GM19099 (cell line): ENCODE measurements at regions not wholly inside any gene's neighbourhood (a gene's known extent, or its start where the extent isn't known, plus 50 kb on each side); places are given as distances from the start of the nearest gene placed in this dataset.

ENCODE experiments used
- POLR2A ChIP-seq: IDR thresholded peaks from 3 replicates; pipeline ENCODE4 v1.6.1; 2011; ENCODE audit warnings: low read depth; ENCODE audit not compliant: insufficient read length; ENCODE audit errors: extremely low read depth

DNA sequence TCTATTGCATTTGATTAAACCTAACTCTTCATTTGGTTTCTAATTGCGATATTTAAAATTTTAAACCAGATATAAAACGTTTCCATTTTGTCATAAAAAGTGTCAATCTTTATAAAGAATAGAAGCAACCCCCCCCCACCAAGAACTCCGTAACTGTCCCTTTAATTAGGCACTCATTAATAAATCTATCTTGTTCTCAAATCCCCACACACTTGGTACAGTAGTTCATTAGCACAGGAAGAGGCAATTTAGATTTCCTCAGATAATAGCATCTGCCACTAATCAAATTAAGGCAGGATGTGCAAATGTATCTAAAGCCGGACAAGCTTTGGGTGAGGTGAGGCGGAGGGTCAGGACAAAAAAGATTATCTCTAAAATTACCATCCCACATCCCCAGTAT lies 1143.3 kb upstream of the AUTS2 start:
- TF ChIP-seq POLR2A: no peak

DNA sequence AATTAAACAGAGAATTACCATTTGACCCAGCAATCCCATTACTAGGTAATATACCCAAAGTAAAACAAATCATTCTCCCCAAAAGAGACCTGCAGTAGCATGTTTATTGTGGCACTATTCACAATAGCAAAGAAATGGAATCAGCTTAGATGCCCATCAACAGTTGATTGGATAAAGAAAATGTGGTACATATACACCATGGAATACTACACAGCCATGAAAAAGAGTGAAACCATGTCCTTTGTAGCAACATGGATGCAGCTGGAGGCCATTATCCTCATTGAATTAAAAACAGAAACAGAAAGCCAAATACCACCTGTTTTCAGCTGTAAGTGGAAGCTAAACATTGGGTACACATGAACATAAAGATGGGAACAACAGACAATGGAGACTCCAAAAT lies 1141.8 kb upstream of the AUTS2 start:
- TF ChIP-seq POLR2A: no peak

DNA sequence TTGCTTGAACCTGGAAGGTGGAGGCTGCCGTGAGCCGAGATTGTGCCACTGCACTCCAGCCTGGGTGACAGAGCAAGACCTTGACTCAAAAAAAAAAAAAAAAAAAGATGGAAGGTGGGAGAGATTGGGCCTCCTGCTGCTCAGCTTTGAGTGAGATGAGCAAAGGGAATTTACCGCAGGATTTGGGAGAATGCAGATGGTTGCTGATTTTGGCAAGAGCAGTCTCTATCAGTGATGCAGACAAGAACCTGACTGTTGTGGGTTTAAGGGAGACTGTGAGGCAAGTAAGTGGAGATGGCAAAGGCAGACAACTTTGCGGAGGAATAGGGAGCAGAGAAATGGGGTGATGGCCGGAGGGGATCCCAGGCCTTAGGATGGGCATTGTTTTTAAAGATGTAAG lies 1140.8 kb upstream of the AUTS2 start:
- TF ChIP-seq POLR2A: no peak

DNA sequence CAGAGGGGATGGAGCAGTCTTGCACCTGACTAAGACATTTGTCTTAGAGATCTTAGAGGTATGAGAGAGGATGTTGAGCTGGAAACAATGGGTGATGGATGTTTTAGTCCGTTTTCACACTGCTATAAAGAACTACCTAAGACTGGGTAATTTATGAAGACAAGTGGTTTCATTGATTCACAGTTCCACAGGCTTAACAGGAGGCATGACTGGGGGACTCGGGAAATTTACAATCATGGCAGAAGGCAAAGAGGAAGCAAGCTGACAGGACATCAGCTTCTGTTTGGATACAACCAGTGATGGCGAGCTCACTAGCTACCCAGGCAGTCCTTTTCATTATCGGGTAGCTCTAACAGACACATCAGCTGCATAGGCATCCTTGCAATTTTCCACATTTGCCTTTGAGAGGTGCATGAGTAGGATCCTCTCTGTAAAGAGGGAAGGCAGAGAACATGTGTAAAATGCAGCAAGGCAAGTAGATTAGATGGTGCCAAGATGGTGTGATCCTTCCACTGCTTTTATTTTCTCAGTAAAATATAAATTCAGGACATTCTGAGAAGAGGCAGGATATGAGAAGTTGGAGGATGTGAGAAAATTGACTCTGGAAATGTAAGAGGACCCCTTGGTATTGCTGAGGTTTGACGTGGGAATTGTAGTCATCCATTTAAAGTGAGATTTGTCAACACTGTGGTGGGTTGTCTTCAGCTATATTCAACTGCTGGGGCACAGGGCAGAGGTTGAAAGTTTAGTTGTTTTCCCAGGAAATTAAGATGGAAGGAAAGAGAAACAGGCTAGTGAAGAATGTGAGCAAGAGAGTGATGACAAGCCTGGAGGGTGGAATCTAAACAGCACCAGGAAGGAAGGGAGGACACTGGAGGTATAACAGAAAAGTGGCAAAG lies 1140.0 kb upstream of the AUTS2 start:
- TF ChIP-seq POLR2A: no peak

DNA sequence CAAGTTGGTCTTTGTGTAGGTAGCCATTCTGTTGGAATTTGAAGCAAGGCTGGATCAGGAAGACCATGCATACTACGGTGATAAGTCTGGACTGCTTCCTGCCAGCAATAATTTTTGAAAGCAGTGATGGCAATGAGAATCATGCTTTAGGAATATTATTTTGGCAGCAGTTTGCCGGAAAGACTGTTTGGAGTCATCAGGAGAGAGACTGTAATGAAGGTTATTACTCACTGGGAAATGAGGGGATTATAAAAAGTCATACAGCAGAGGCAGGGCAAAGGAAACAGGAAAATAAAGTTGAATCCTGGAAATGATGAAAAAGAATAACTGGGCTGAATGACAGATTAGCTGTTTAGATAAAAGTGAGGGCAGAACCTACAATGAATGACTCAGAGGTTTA lies 1136.8 kb upstream of the AUTS2 start:
- no peak for TF ChIP-seq POLR2A

DNA sequence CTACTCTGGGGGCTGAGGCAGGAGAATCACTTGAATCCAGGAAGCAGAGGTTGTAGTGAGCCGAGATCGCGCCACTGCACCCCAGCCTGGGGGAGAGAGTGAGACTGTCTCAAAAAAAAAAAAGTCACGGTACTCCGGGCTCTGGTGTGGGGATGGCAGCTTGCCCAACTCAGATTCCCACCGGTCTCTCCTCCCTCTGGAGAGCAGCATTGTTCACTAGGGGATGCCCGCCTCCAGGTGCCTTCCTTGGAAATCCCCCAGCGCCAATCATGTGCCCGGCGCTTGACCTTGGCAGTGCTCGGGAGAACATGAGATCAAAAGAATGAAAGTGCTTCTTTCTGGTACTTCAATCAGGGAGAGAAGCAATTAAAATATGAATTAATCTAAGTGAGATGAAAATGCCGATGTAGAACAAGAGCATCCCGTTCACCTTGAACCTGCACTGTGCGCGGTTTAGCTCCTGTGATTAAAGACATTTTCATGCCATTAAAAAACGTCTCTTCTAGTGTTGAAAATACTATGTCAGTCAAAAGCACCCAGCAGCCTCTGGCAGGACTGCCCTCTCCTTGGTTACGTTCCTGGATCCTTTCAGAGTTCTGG lies 1127.3 kb upstream of the AUTS2 start:
- no peak for TF ChIP-seq POLR2A

DNA sequence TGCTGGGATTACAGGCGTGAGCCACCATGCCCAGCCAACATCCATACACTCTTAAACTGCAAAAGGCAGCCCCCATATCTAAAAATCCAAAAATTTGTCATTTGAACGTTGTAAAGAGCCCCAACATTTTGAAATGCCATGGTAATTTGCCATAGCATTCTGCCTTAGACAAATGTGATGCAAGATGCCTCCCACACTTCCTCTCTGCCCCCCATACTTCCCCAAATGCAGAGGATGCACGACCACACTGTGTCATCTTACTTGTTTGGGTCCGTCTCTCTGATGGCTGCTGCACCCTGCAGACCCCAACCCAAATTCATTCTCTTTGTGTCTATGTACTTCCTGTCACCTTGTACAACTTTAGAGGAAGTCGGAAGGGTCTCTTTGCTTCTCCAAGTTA lies 1125.6 kb upstream of the AUTS2 start:
- TF ChIP-seq POLR2A: no peak

DNA sequence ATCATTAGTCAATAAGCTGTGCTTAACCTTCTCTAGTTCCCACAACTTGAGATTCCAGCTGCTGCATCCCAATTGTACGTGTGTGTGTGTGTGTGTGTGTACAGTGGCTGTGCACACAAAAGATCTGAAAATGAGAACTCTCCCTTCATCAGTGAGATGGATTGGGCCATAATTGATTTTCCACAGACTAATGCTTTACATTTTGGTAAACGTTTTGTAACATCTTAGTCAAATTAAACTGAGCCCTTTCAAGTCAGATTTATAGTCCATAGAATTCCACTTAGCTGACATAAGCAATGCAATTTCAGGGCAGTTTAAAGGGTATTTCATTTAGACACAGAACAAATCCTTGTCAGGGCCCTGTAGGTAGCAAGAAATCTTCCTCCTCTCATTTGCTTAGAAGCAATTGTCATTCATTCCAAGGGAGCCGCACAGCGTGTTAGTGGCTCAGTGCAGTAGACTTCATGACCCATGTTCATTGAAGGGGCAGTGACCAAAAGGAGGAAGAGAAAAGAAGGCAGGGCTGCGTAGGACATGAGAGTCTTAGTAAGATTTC lies 1123.5 kb upstream of the AUTS2 start:
- no peak for TF ChIP-seq POLR2A

DNA sequence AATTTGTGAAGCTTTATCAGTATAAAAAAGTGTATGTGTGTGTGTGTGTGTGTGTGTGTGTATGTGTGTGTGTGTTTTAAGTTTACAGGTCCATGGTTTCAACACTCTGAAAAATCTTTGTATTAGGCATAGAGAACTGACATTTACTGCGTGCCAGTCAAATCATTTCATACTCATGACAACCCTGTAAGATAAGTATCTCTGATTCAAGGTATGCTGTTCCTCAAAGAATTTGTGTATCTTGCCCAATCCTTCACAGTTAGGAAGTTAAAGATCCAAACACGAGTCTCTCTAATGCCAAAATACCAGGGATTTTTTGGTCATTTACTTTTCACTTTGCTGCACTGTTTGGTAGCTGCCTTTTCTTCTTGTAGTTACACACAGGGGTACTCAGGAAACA lies 1121.3 kb upstream of the AUTS2 start:
- no peak for TF ChIP-seq POLR2A

DNA sequence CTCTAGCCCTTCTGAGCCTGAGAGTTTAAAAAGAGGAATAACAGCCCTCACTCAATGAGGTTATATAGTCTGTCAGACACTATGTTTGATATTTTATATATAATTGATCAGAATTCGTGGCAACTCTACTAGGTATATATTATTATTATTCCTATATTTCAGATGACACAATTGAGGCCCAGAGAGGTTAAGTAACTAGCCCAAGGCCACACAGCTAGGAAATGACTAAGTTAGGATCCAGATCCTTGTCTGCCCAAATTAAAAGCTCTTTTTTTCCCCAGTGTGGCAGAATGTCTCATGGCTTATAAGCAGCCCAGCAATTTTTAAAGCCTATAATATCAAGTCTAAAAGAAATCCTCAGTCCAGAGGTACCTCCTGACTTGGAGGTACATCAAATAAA lies 1119.9 kb upstream of the AUTS2 start:
- TF ChIP-seq POLR2A: no peak

DNA sequence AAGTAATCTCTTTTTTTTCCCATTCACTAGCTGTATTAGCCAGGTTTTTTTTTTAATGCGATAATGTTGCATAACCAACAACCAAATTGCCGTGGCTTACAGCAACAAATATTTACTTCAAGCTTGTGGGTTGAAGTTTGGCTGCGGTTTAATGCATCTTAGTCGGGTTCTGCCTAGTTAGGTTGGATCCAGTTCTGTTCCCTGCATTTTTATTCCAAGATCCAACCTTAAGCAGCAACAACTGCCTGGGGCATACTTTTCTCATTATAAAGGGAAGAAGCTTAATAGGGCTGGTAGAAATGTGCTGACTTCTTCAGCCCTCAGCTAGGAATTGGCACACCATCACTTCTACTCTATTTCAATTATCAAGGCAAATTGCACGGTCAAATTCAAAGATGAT lies 1115.5 kb upstream of the AUTS2 start:
- no peak for TF ChIP-seq POLR2A

DNA sequence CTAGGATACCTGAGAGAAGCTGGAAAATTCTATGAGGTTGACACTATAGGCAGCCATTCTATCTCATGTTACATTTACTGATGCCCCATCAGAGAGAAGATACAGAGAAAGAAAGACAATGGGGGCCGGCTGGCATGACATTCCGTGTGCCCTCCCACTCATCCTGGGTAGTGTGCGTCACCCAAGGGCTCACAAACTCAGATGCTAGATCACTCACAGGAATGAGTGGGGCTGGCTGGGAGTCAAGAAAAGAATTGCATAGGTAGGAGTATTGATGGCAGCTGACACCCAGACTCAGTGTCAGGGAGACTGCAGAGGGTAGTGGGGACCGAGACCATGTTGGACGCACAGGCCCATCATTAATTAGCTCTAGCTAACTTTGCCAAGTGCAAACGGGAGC lies 1113.5 kb upstream of the AUTS2 start:
- no peak for TF ChIP-seq POLR2A

DNA sequence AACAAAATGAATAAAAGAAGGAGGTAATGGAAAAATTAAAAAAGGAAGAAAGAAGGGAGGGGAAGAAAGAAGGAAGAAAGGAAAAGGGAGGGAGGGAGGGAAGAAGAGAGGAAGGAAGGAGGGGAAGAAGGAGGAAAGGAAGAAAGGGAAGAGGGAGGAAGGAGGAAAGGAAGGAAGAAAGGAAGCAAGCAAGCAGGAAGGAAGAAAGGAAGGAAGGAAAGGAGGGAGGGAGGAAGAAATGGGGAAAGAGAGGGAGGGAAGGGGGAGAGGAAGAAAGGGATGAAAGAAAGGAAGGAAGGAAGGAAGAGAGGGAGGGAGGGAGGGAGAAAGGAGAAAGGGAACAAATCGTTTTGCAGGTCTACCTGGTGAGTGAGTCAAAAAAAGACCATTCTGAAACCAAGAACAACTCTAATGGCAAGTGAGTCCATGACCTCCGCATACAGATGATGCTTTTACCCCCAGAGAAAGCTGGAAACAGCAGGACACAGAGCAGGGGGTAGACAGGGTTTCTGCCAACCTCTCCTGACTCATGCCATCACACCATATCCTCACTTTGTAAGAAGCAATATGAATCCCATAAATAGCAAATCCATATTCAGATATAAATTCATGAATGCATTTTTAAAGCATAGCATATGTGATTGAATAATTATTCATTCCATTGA lies 1112.9 kb upstream of the AUTS2 start:
- no peak for TF ChIP-seq POLR2A

DNA sequence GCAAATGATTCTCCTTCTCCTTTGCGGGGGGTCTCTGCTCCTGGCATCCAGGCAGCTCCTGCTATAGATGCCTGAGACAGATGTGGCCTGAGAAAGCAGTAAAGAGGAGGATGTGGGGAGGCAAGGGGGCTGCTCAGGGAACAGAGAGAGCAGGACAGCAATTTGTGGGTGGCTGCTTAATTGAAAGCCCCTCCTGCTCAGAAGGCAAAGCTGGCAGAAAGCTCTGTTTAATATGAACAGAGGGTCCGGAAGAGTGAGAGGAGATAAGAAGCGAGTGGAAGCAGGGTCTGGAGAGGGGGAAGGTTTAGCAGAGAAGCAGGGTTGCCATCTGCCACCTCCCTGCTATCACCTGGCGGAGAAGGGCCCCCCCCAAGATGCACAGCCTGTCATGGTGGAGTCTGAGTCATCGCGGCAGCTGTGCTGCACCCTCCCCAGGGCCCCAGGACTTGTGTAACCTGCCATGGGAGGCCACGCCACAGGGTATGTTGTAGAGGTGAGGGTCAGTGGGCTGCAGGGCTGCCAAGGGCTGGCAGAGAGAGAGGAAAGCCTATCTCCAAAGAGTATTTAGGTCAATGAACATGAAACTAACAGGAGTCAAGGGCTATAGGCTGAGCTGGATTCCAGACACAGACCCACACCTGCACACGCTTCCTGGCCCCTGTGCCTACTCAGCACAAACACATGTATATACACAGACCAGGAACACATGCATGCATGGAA lies 1109.8 kb upstream of the AUTS2 start:
- no peak for TF ChIP-seq POLR2A
